ENCODE measurements at regions not wholly inside any gene's neighbourhood (a gene's known extent, or its start where the extent isn't known, plus 50 kb on each side); places are given as distances from the start of the nearest gene placed in this dataset.
A peak's percentile ranks its signal among the peaks of the same experiment; 100 is the strongest.
"Not testable (repeated sequence)": the region's sequence is repeated elsewhere in the genome, so short reads cannot be mapped to it uniquely, and the experiment has no call there.

GRCh38 chr19:30688696-30689095 lies 316.5 kb downstream of the ZNF536 start:
- no peak overlapping the region for H3K4me3 ChIP-seq
- no peak for ATAC-seq (replicated peaks in 6 of 8)
- in situ Hi-C loops (cut with MboI; ENCODE audit: low pct_unique_long_range_greater_than_20kb in 2 of 9, low sequenced_read_pairs in 9 of 9, unreplicated experiment in 9 of 9) = loop anchor here in 6 of 9 experiments (10.0 to 25.0 kb wide), 7 partner anchors 624 to 1874 kb away; partner anchors contain the start of genes TSHZ3 (in 1 of the 6) and ZNF507 (in 1 of the 6)
- 0 to 100% (median 88%) methylated on average over 1 to 4 of the region's 5 CpGs; no CpG with 5 or more reads in 1 of the 10 experiments for WGBS, 10 experiments
- H3K4me1 ChIP-seq (replicated peaks in 1 of 2) = peaks cover 85 to 93% of the 10 kb centered on the region in 2 donors
- H3K27ac ChIP-seq = no peak overlapping the region

- H3K4me1 ChIP-seq (replicated peaks in 1 of 2) = peaks cover 85 to 92% of the 10 kb centered on the region in 2 donors
- WGBS, 10 experiments = 6 to 89% (median 63%) methylated on average over 1 to 14 of the region's 16 CpGs; no CpG with 5 or more reads in 1 of the 10 experiments
- H3K4me3 ChIP-seq = no peak overlapping the region
- H3K27ac ChIP-seq = peak overlapping the region in 1 of 2 donors; percentile 66
- peak in 5 of 8 experiments; percentile 16 to 49 (median 30) for ATAC-seq (replicated peaks in 6 of 8)
- in situ Hi-C loops (cut with MboI; ENCODE audit: low pct_unique_long_range_greater_than_20kb in 2 of 9, low sequenced_read_pairs in 9 of 9, unreplicated experiment in 9 of 9) = loop anchor here in 6 of 9 experiments (10.0 to 25.0 kb wide), 7 partner anchors 625 to 1875 kb away; partner anchors contain the start of genes TSHZ3 (in 1 of the 6) and ZNF507 (in 1 of the 6)
These were observed 314.8 kb downstream of the ZNF536 start for GRCh38 chr19:30686826-30687566.

- Histone ChIP-seq H3K4me1 (replicated peaks in 1 of 2) (peaks cover 84 to 92% of the 10 kb centered on the region in 2 donors), H3K27ac (peak overlapping the region; percentile 58 to 66), H3K4me3 (peak overlapping the region in 1 of 5 donors; percentile 6)
- ATAC-seq (replicated peaks in 6 of 8) = peak; percentile 23 to 75 (median 54)
- WGBS, 10 experiments = 0 to 95% (median 33%) methylated on average over 1 to 19 of the region's 23 CpGs; no CpG with 5 or more reads in 6 of the 10 experiments
- in situ Hi-C loops (cut with MboI; ENCODE audit: low pct_unique_long_range_greater_than_20kb in 2 of 9, low sequenced_read_pairs in 9 of 9, unreplicated experiment in 9 of 9) = loop anchor here in 6 of 9 experiments (10.0 to 25.0 kb wide), 7 partner anchors 626 to 1876 kb away; partner anchors contain the start of genes TSHZ3 (in 1 of the 6) and ZNF507 (in 1 of the 6)
These were observed 314.1 kb downstream of the ZNF536 start for GRCh38 chr19:30686176-30686820.

GRCh38 chr19:30685426-30686000 lies 313.3 kb downstream of the ZNF536 start:
- whole genome bisulfite sequencing, 10 experiments = 0 to 100% (median 50%) methylated on average over 1 to 9 of the region's 13 CpGs; no CpG with 5 or more reads in 2 of the 10 experiments
- in situ Hi-C loops (cut with MboI; ENCODE audit: low pct_unique_long_range_greater_than_20kb in 2 of 9, low sequenced_read_pairs in 9 of 9, unreplicated experiment in 9 of 9) = loop anchor here in 6 of 9 experiments (10.0 to 25.0 kb wide), 7 partner anchors 627 to 1877 kb away; partner anchors contain the start of genes TSHZ3 (in 1 of the 6) and ZNF507 (in 1 of the 6)
- ATAC-seq (replicated peaks in 6 of 8) = peak in 4 of 8 experiments; percentile 5 to 30 (median 9)
- peaks cover 76 to 84% of the 10 kb centered on the region in 2 donors for H3K4me1 ChIP-seq (replicated peaks in 1 of 2)
- peak overlapping the region; percentile 58 to 66 for H3K27ac ChIP-seq
- no peak overlapping the region for H3K4me3 ChIP-seq

GRCh38 chr19:30684613-30685012 lies 312.4 kb downstream of the ZNF536 start:
- Histone ChIP-seq H3K27ac (no peak overlapping the region), H3K4me3 (no peak overlapping the region), H3K4me1 (replicated peaks in 1 of 2) (peaks cover 68 to 78% of the 10 kb centered on the region in 2 donors)
- in situ Hi-C loops (cut with MboI; ENCODE audit: low pct_unique_long_range_greater_than_20kb in 2 of 9, low sequenced_read_pairs in 9 of 9, unreplicated experiment in 9 of 9) = loop anchor here in 6 of 9 experiments (10.0 to 25.0 kb wide), 7 partner anchors 628 to 1878 kb away; partner anchors contain the start of genes TSHZ3 (in 1 of the 6) and ZNF507 (in 1 of the 6)
- 57 to 100% (median 83%) methylated on average over 1 to 9 of the region's 10 CpGs; no CpG with 5 or more reads in 2 of the 10 experiments for WGBS, 10 experiments
- ATAC-seq (replicated peaks in 6 of 8) = no peak

GRCh38 chr19:30682999-30683536 lies 310.9 kb downstream of the ZNF536 start:
- Histone ChIP-seq H3K27ac (peak overlapping the region; percentile 31 to 63), H3K4me1 (replicated peaks in 1 of 2) (peaks cover 60 to 67% of the 10 kb centered on the region in 2 donors), H3K4me3 (no peak overlapping the region)
- ATAC-seq (replicated peaks in 6 of 8) = peak; percentile 65 to 90 (median 80)
- 0 to 100% (median 14%) methylated on average over 1 to 12 of the region's 13 CpGs; no CpG with 5 or more reads in 1 of the 10 experiments for WGBS, 10 experiments
- in situ Hi-C loops (cut with MboI; ENCODE audit: low pct_unique_long_range_greater_than_20kb in 2 of 9, low sequenced_read_pairs in 9 of 9, unreplicated experiment in 9 of 9) = loop anchor here in 6 of 9 experiments (10.0 to 25.0 kb wide), 7 partner anchors 629 to 1879 kb away; partner anchors contain the start of genes TSHZ3 (in 1 of the 6) and ZNF507 (in 1 of the 6)

GRCh38 chr19:30682146-30682998 lies 310.2 kb downstream of the ZNF536 start:
- no peak overlapping the region for H3K4me3 ChIP-seq
- peak overlapping the region; percentile 31 to 63 for H3K27ac ChIP-seq
- in situ Hi-C loops (cut with MboI; ENCODE audit: low pct_unique_long_range_greater_than_20kb in 2 of 9, low sequenced_read_pairs in 9 of 9, unreplicated experiment in 9 of 9) = loop anchor here in 6 of 9 experiments (10.0 to 25.0 kb wide), 7 partner anchors 630 to 1880 kb away; partner anchors contain the start of genes TSHZ3 (in 1 of the 6) and ZNF507 (in 1 of the 6)
- WGBS, 10 experiments = 46 to 100% (median 79%) methylated on average over 2 to 17 of the region's 27 CpGs
- peak in 4 of 8 experiments; percentile 2 to 45 (median 10) for ATAC-seq (replicated peaks in 6 of 8)
- peaks cover 57 to 60% of the 10 kb centered on the region in 2 donors for H3K4me1 ChIP-seq (replicated peaks in 1 of 2)

- ATAC-seq (replicated peaks in 6 of 8) = no peak
- Histone ChIP-seq H3K4me3 (no peak overlapping the region), H3K4me1 (replicated peaks in 1 of 2) (peaks cover 47 to 50% of the 10 kb centered on the region in 2 donors), H3K27ac (peak overlapping the region in 1 of 2 donors; percentile 19)
- in situ Hi-C loops (cut with MboI; ENCODE audit: low pct_unique_long_range_greater_than_20kb in 2 of 9, low sequenced_read_pairs in 9 of 9, unreplicated experiment in 9 of 9) = loop anchor here in 6 of 9 experiments (10.0 to 25.0 kb wide), 7 partner anchors 631 to 1881 kb away; partner anchors contain the start of genes TSHZ3 (in 1 of the 6) and ZNF507 (in 1 of the 6)
- 0 to 100% (median 60%) methylated on average over 1 to 6 of the region's 19 CpGs; no CpG with 5 or more reads in 4 of the 10 experiments for WGBS, 10 experiments
These were observed 309.2 kb downstream of the ZNF536 start for GRCh38 chr19:30681162-30682100.

- not testable (repeated sequence) for ATAC-seq (replicated peaks in 6 of 8); H3K4me3 ChIP-seq; H3K27ac ChIP-seq
- H3K4me1 ChIP-seq (replicated peaks in 1 of 2) = peaks cover 37 to 40% of the 10 kb centered on the region in 2 donors
- no CpG with 5 or more reads among the region's 3 CpGs for WGBS, 10 experiments
- in situ Hi-C loops (cut with MboI; ENCODE audit: low pct_unique_long_range_greater_than_20kb in 2 of 9, low sequenced_read_pairs in 9 of 9, unreplicated experiment in 9 of 9) = loop anchor here in 6 of 9 experiments (10.0 to 25.0 kb wide), 7 partner anchors 632 to 1882 kb away; partner anchors contain the start of genes TSHZ3 (in 1 of the 6) and ZNF507 (in 1 of the 6)
These were observed 308.2 kb downstream of the ZNF536 start for GRCh38 chr19:30680399-30680798.

GRCh38 chr19:30679789-30680188 lies 307.6 kb downstream of the ZNF536 start:
- in situ Hi-C loops (cut with MboI; ENCODE audit: low pct_unique_long_range_greater_than_20kb in 2 of 9, low sequenced_read_pairs in 9 of 9, unreplicated experiment in 9 of 9) = loop anchor here in 6 of 9 experiments (10.0 to 25.0 kb wide), 7 partner anchors 633 to 1883 kb away; partner anchors contain the start of genes TSHZ3 (in 1 of the 6) and ZNF507 (in 1 of the 6)
- Histone ChIP-seq H3K4me3 (no peak overlapping the region), H3K4me1 (replicated peaks in 1 of 2) (peaks cover 31 to 34% of the 10 kb centered on the region in 2 donors), H3K27ac (no peak overlapping the region)
- 80 to 100% (median 100%) methylated on average over 1 to 2 of the region's 6 CpGs; no CpG with 5 or more reads in 5 of the 10 experiments for WGBS, 10 experiments
- ATAC-seq (replicated peaks in 6 of 8) = no peak

Measured in motor neuron (in vitro differentiated cells).